IMR-90 (cell line): ENCODE measurements at regions not wholly inside any gene's neighbourhood (a gene's known extent, or its start where the extent isn't known, plus 50 kb on each side); places are given as distances from the start of the nearest gene placed in this dataset.

Source experiments
- ATAC-seq: fragments of 200-7000 bp; cut with Tn5 transposase; 2 replicates; pipeline ENCODE4 v1.9.1; 2020; ENCODE audit warnings: low read depth, mild to moderate bottlenecking, moderate library complexity
- BruUV-seq: library from RNA; stranded (reverse); fragments of 400-500 nt; replicated peaks from 2 replicates; lab custom pipeline; 2021; lab: Mats Ljungman, UMichigan
- CTCF ChIA-PET: fragments of 300-600 bp; formaldehyde crosslinking; extraction: SDS; loops from one replicate; lab custom pipeline; 2021; ENCODE audit warnings: antibody characterized with exemption; lab: Yijun Ruan, JAX
- POLR2A ChIA-PET: fragments of 300-600 bp; sonication (Branson Sonifier 250); formaldehyde crosslinking; loops from one replicate; lab custom pipeline; 2022; ENCODE audit warnings: antibody characterized with exemption; ENCODE audit not compliant: unreplicated experiment; lab: Charles Lee
- DNase-seq: peaks from one replicate; pipeline ENCODE4 v3.0.0; 2013
- H2AFZ ChIP-seq: replicated peaks from 2 replicates; pipeline ENCODE3; 2013; ENCODE audit warnings: low read length, mild to moderate bottlenecking; ENCODE audit not compliant: poor library complexity
- H2AK5ac ChIP-seq: 2 replicates; pipeline ENCODE4 v1.6.1; 2013; ENCODE audit warnings: low read depth, low read length, inconsistent platforms
- H2AK9ac ChIP-seq: replicated peaks from 2 replicates; pipeline ENCODE3; 2013; ENCODE audit warnings: mild to moderate bottlenecking, low read depth, low read length, moderate library complexity; ENCODE audit not compliant: poor library complexity
- H2BK120ac ChIP-seq: 2 replicates; pipeline ENCODE4 v1.6.1; 2013; ENCODE audit warnings: low read depth, low read length, inconsistent platforms
- H2BK15ac ChIP-seq: 3 replicates; pipeline ENCODE4 v1.6.1; 2013; ENCODE audit warnings: low read depth, low read length, inconsistent platforms
- H2BK20ac ChIP-seq: 2 replicates; pipeline ENCODE4 v1.6.1; 2013; ENCODE audit warnings: low read depth, mild to moderate bottlenecking, inconsistent platforms, low read length, moderate library complexity
- H2BK5ac ChIP-seq: 2 replicates; pipeline ENCODE4 v1.6.1; 2013; ENCODE audit warnings: mild to moderate bottlenecking, low read depth, low read length, inconsistent platforms; ENCODE audit not compliant: poor library complexity, severe bottlenecking
- H3K14ac ChIP-seq: replicated peaks from 2 replicates; pipeline ENCODE4 v1.6.1; 2013; ENCODE audit warnings: low read depth, low read length, inconsistent platforms
- H3K18ac ChIP-seq: 2 replicates; pipeline ENCODE4 v1.6.1; 2013; ENCODE audit warnings: low read depth, low read length, control low read depth
- H3K23ac ChIP-seq: 2 replicates; pipeline ENCODE4 v1.6.1; 2013; ENCODE audit warnings: low read depth, low read length, inconsistent platforms
- H3K27ac ChIP-seq: 2 replicates; pipeline ENCODE4 v1.5.1; 2013; ENCODE audit warnings: mild to moderate bottlenecking, control low read depth, low read length; ENCODE audit not compliant: insufficient read depth
- H3K27me3 ChIP-seq: 2 replicates; pipeline ENCODE4 v1.6.1; 2013; ENCODE audit warnings: low read length; ENCODE audit not compliant: control insufficient read depth, insufficient read depth
- H3K36me3 ChIP-seq: 2 replicates; pipeline ENCODE4 v1.6.1; 2013; ENCODE audit warnings: low read length, mixed read lengths; ENCODE audit not compliant: control insufficient read depth, insufficient read depth
- H3K4ac ChIP-seq: 2 replicates; pipeline ENCODE4 v1.6.1; 2013; ENCODE audit warnings: low read depth, low read length, inconsistent platforms
- H3K4me1 ChIP-seq: 2 replicates; pipeline ENCODE4 v1.6.1; 2013; ENCODE audit warnings: low read length, mixed read lengths; ENCODE audit not compliant: control insufficient read depth, insufficient read depth
- H3K4me2 ChIP-seq: 2 replicates; pipeline ENCODE4 v1.6.1; 2013; ENCODE audit warnings: low read depth, mild to moderate bottlenecking, control low read depth, low read length, moderate library complexity
- H3K4me3 ChIP-seq: 2 replicates; pipeline ENCODE4 v1.5.1; 2013; ENCODE audit warnings: low read depth, mild to moderate bottlenecking, control low read depth, low read length, moderate library complexity; ENCODE audit not compliant: insufficient read depth
- H3K56ac ChIP-seq: 2 replicates; pipeline ENCODE4 v1.6.1; 2013; ENCODE audit warnings: low read length, inconsistent platforms; ENCODE audit not compliant: insufficient read depth; ENCODE audit errors: extremely low read depth
- H3K79me1 ChIP-seq, 2 experiments: 2 replicates each; pipeline ENCODE4 v1.6.1; 2013; ENCODE audit warnings: low read length in 2 of 2, inconsistent platforms in 1 of 2, low read depth in 1 of 2
- H3K9ac ChIP-seq: 2 replicates; pipeline ENCODE4 v1.6.1; 2013; ENCODE audit warnings: low read depth, low read length, control low read depth
- H3K9me1 ChIP-seq: 2 replicates; pipeline ENCODE4 v1.6.1; 2013; ENCODE audit warnings: low read length, inconsistent platforms; ENCODE audit not compliant: insufficient read depth
- H3K9me3 ChIP-seq: 2 replicates; pipeline ENCODE4 v1.6.1; 2013; ENCODE audit warnings: low read length; ENCODE audit not compliant: control insufficient read depth, insufficient read depth
- H4K20me1 ChIP-seq: 2 replicates; pipeline ENCODE4 v1.6.1; 2013; ENCODE audit warnings: low read length, inconsistent platforms; ENCODE audit not compliant: insufficient read depth
- H4K5ac ChIP-seq: 2 replicates; pipeline ENCODE4 v1.6.1; 2013; ENCODE audit warnings: mild to moderate bottlenecking, low read depth, low read length, control low read depth
- H4K8ac ChIP-seq, 2 experiments: 2 replicates each; pipeline ENCODE4 v1.6.1; 2013; ENCODE audit warnings: low read depth in 2 of 2, low read length in 2 of 2, control low read depth in 1 of 2, inconsistent platforms in 1 of 2
- H4K91ac ChIP-seq: 2 replicates; pipeline ENCODE4 v1.6.1; 2013; ENCODE audit warnings: low read depth, low read length, inconsistent platforms; ENCODE audit not compliant: insufficient read depth
- FOS ChIP-seq: fragments of 150-350 bp; IDR thresholded peaks from 2 replicates; pipeline ENCODE4 v1.6.1; 2016; ENCODE audit warnings: low read depth, low read length
- RAD21 ChIP-seq: IDR thresholded peaks from 2 replicates; pipeline ENCODE4 v1.6.1; 2012; ENCODE audit warnings: low read length, improper control_type of control experiment
- RFX5 ChIP-seq: IDR thresholded peaks from 2 replicates; pipeline ENCODE4 v1.8.0; 2012; ENCODE audit warnings: low read depth, mild to moderate bottlenecking, low read length, moderate library complexity
- SMC3 ChIP-seq: fragments of 150-350 bp; IDR thresholded peaks from 2 replicates; pipeline ENCODE4 v1.6.1; 2016; ENCODE audit warnings: low read depth, mild to moderate bottlenecking, antibody characterized with exemption, low read length, moderate library complexity
- WGBS, 2 experiments: methylation state at CpG; one replicate each; pipeline versions ENCODE4 v1.1.5 to v1.1.7; 2013; ENCODE audit warnings: missing lambda C conversion rate in 2 of 2; ENCODE audit not compliant: insufficient read length in 1 of 2; ENCODE audit errors: extremely low coverage in 2 of 2; 5-methylcytosine and 5-hydroxymethylcytosine counted together
- dilution Hi-C: fragments of 300-500 bp; cut with HindIII; formaldehyde crosslinking; loops from one replicate; pipeline ENCODE4 v1.14.3; 2018; ENCODE audit warnings: low sequenced_read_pairs; ENCODE audit not compliant: unreplicated experiment
- in situ Hi-C: fragments of 300-500 bp; cut with MboI; formaldehyde crosslinking; loops from 3 replicates; pipeline ENCODE4 v1.14.3; 2019; ENCODE audit warnings: low sequenced_read_pairs, inconsistent platforms, mixed read lengths
- intact Hi-C: fragments of 100-400 bp; cut with micrococcal nuclease; formaldehyde crosslinking; loops from 2 replicates; pipeline ENCODE4 v1.10.0; 2022

GRCh38 chr13:26914148-26914547, 153.6 kb upstream of the GPR12 start:
- in situ Hi-C loops (loop anchor here (10.0 kb wide), 1 partner anchor 199 kb away; no protein-coding TSS in a partner anchor), dilution Hi-C loops (no loop called here), intact Hi-C loops (no loop called here)
- H2BK120ac ChIP-seq = no peak overlapping the region
- no peak overlapping the region for H2BK20ac ChIP-seq
- H3K4ac ChIP-seq = no peak overlapping the region
- no peak overlapping the region for H3K9ac ChIP-seq
- H3K4me3 ChIP-seq = no peak overlapping the region
- H3K36me3 ChIP-seq = no peaks in the 10 kb centered on the region
- no peak overlapping the region for H3K27ac ChIP-seq
- H2AFZ ChIP-seq = no peak overlapping the region
- no CpG with 5 or more reads among the region's 3 CpGs for WGBS, 2 experiments
- H3K4me1 ChIP-seq = no peaks in the 10 kb centered on the region
- no peak overlapping the region for H2AK9ac ChIP-seq
- peaks cover 30% of the 10 kb centered on the region for H3K27me3 ChIP-seq
- H2BK15ac ChIP-seq = no peak overlapping the region
- H3K4me2 ChIP-seq = no peak overlapping the region
- DNase-seq (no peak), ATAC-seq (no peak)
- ChIA-PET CTCF (no interaction called here), POLR2A (interaction anchor here (0.7 kb wide), 1 partner anchor 853 kb away, joined by 8 read pairs; no protein-coding TSS in a partner anchor)
- H2AK5ac ChIP-seq = no peak overlapping the region
- H2BK5ac ChIP-seq = no peak overlapping the region
- H3K56ac ChIP-seq = no peak overlapping the region
- no peak overlapping the region for H3K18ac ChIP-seq
- H3K79me1 ChIP-seq = no peaks in the 10 kb centered on the region
- H3K9me3 ChIP-seq = no peaks in the 10 kb centered on the region
- H4K8ac ChIP-seq = no peak overlapping the region
- H3K23ac ChIP-seq = no peak overlapping the region
- H4K5ac ChIP-seq = no peak overlapping the region
- no peak overlapping the region for H4K91ac ChIP-seq
- no peak for TF ChIP-seq SMC3
- TF ChIP-seq RAD21 = no peak
- no peak for TF ChIP-seq FOS
- TF ChIP-seq RFX5 = no peak
- no peak overlapping the region for H3K14ac ChIP-seq
- BruUV-seq = no TSS peak
- no peaks in the 10 kb centered on the region for H3K9me1 ChIP-seq
- H4K20me1 ChIP-seq = no peaks in the 10 kb centered on the region
